ENCODE measurements at regions not wholly inside any gene's neighbourhood (a gene's known extent, or its start where the extent isn't known, plus 50 kb on each side); places are given as distances from the start of the nearest gene placed in this dataset.

DNA sequence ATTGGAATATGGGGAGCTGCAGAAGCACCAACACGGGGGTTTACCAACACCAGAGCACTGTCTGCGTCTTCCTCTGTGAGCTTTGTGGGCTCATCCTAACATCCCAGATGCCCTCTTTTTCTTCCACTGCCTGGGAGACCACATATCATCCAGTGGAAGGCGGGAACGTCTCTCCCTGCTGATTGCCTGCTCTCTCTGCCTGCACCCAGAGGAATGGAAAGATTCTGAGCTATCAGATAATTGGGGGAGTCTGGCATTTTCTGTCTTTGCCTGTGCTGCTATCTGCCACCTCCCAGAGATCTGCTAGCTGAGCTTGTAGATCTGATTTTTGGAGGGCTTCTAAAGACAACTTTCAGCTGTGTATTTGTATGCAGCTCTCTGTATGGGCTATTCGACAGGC lies 166.2 kb upstream of the PLXNA2 start:
- Histone ChIP-seq H3K9me3 (no peaks in the 10 kb centered on the region), H3K4me3 (no peak overlapping the region), H3K36me3 (replicated peaks) (no peaks in the 10 kb centered on the region), H3K27me3 (ENCODE audit: low read depth) (no peaks in the 10 kb centered on the region), H3K4me1 (no peaks in the 10 kb centered on the region)
- no peak for DNase-seq (ENCODE audit: low spot score in 2 of 2)
- in situ Hi-C loops (cut with MboI; ENCODE audit: low sequenced_read_pairs): no loop called here

DNA sequence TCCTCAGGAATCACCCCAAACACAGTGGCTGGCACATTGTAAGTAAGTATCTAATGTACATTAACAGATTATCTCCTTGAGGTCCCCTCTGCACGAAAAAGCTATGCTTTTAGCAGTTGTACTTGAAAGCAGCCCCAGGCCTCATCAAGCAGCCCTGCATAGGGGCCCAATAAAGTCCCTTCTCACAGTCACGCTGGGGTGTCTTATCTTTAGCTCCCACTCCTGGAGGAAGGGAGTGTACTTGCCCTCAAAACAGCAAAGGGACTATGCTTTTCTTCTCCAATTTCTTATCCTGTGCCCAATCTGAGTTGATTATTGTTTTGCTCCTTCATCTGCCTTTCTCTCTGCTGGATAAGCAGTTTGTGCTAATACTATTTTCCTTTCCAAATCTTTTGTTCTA lies 168.8 kb upstream of the PLXNA2 start:
- no peaks in the 10 kb centered on the region for H3K4me1 ChIP-seq
- H3K4me3 ChIP-seq: no peak overlapping the region
- no peak for DNase-seq (ENCODE audit: low spot score in 2 of 2)
- H3K9me3 ChIP-seq: no peaks in the 10 kb centered on the region
- H3K36me3 ChIP-seq (replicated peaks): no peaks in the 10 kb centered on the region
- in situ Hi-C loops (cut with MboI; ENCODE audit: low sequenced_read_pairs): no loop called here
- no peaks in the 10 kb centered on the region for H3K27me3 ChIP-seq (ENCODE audit: low read depth)

DNA sequence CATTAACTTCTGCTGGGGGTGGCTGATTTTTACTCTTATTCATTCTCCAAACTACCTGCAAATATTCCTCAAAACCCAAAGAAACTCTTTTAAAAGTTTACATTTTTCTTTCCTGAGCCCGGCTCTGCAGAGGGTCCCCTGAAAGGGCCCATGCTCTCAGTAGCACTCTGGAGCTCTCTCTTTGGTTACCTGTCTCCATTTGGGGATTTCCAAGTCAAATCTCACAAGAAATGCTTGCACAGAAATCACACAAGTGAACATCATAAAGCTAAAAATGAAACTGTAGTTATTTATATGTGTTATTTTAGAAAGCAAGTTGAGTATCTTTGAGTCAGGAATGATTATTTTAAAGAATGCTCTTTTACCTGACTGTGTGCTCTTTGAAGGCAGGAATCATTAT lies 174.5 kb upstream of the PLXNA2 start:
- Histone ChIP-seq H3K36me3 (replicated peaks) (no peaks in the 10 kb centered on the region), H3K9me3 (no peaks in the 10 kb centered on the region), H3K4me3 (no peak overlapping the region), H3K4me1 (no peaks in the 10 kb centered on the region), H3K27me3 (ENCODE audit: low read depth) (no peaks in the 10 kb centered on the region)
- DNase-seq (ENCODE audit: low spot score in 2 of 2): no peak
- in situ Hi-C loops (cut with MboI; ENCODE audit: low sequenced_read_pairs): no loop called here

- H3K27me3 ChIP-seq (ENCODE audit: low read depth): no peaks in the 10 kb centered on the region
- in situ Hi-C loops (cut with MboI; ENCODE audit: low sequenced_read_pairs): no loop called here
- no peaks in the 10 kb centered on the region for H3K4me1 ChIP-seq
- no peaks in the 10 kb centered on the region for H3K9me3 ChIP-seq
- H3K36me3 ChIP-seq (replicated peaks): no peaks in the 10 kb centered on the region
- no peak overlapping the region for H3K4me3 ChIP-seq
- no peak for DNase-seq (ENCODE audit: low spot score in 2 of 2)
Measured at GRCh38 chr1:208419746-208420420, 175.7 kb upstream of the PLXNA2 start.

GRCh38 chr1:208420696-208421095 lies 176.5 kb upstream of the PLXNA2 start:
- in situ Hi-C loops (cut with MboI; ENCODE audit: low sequenced_read_pairs): no loop called here
- H3K9me3 ChIP-seq: no peaks in the 10 kb centered on the region
- no peaks in the 10 kb centered on the region for H3K36me3 ChIP-seq (replicated peaks)
- DNase-seq (ENCODE audit: low spot score in 2 of 2): no peak
- no peaks in the 10 kb centered on the region for H3K4me1 ChIP-seq
- no peak overlapping the region for H3K4me3 ChIP-seq
- no peaks in the 10 kb centered on the region for H3K27me3 ChIP-seq (ENCODE audit: low read depth)

- H3K4me3 ChIP-seq: no peak overlapping the region
- H3K36me3 ChIP-seq (replicated peaks): no peaks in the 10 kb centered on the region
- no peaks in the 10 kb centered on the region for H3K27me3 ChIP-seq (ENCODE audit: low read depth)
- no peak for DNase-seq (ENCODE audit: low spot score in 2 of 2)
- in situ Hi-C loops (cut with MboI; ENCODE audit: low sequenced_read_pairs): no loop called here
- H3K9me3 ChIP-seq: no peaks in the 10 kb centered on the region
- no peaks in the 10 kb centered on the region for H3K4me1 ChIP-seq
Measured at GRCh38 chr1:208421486-208421885, 177.3 kb upstream of the PLXNA2 start.

- H3K9me3 ChIP-seq: no peaks in the 10 kb centered on the region
- no peaks in the 10 kb centered on the region for H3K36me3 ChIP-seq (replicated peaks)
- H3K4me1 ChIP-seq: no peaks in the 10 kb centered on the region
- no peaks in the 10 kb centered on the region for H3K27me3 ChIP-seq (ENCODE audit: low read depth)
- DNase-seq (ENCODE audit: low spot score in 2 of 2): no peak
- in situ Hi-C loops (cut with MboI; ENCODE audit: low sequenced_read_pairs): no loop called here
- no peak overlapping the region for H3K4me3 ChIP-seq
Measured at GRCh38 chr1:208423526-208423925, 179.3 kb upstream of the PLXNA2 start.

GRCh38 chr1:208425096-208425495 lies 180.9 kb upstream of the PLXNA2 start:
- H3K4me3 ChIP-seq: no peak overlapping the region
- no peaks in the 10 kb centered on the region for H3K27me3 ChIP-seq (ENCODE audit: low read depth)
- in situ Hi-C loops (cut with MboI; ENCODE audit: low sequenced_read_pairs): no loop called here
- H3K9me3 ChIP-seq: no peaks in the 10 kb centered on the region
- H3K4me1 ChIP-seq: no peaks in the 10 kb centered on the region
- no peaks in the 10 kb centered on the region for H3K36me3 ChIP-seq (replicated peaks)
- DNase-seq (ENCODE audit: low spot score in 2 of 2): no peak

DNA sequence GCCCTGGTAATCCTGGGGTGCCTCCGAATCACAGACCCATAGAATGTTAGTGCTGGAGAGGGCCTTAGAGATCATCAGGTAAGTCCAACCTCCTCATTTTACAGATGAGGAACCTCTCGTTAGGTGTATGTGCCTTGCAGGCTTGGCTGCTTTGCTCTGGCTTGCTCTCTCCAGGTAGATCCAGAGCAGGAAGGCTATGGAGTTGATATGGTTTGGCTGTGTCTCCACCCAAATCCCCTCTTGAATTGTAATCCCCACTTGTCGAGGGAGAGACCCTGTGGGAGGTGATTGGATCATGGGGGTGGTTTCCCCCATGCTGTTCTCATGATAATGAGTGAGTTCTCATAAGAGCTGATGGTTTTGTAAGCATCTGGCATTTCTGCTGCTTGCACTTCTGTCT lies 186.0 kb upstream of the PLXNA2 start:
- H3K4me1 ChIP-seq: no peaks in the 10 kb centered on the region
- H3K4me3 ChIP-seq: no peak overlapping the region
- H3K36me3 ChIP-seq (replicated peaks): no peaks in the 10 kb centered on the region
- in situ Hi-C loops (cut with MboI; ENCODE audit: low sequenced_read_pairs): no loop called here
- no peak for DNase-seq (ENCODE audit: low spot score in 2 of 2)
- no peaks in the 10 kb centered on the region for H3K9me3 ChIP-seq
- no peaks in the 10 kb centered on the region for H3K27me3 ChIP-seq (ENCODE audit: low read depth)

DNA sequence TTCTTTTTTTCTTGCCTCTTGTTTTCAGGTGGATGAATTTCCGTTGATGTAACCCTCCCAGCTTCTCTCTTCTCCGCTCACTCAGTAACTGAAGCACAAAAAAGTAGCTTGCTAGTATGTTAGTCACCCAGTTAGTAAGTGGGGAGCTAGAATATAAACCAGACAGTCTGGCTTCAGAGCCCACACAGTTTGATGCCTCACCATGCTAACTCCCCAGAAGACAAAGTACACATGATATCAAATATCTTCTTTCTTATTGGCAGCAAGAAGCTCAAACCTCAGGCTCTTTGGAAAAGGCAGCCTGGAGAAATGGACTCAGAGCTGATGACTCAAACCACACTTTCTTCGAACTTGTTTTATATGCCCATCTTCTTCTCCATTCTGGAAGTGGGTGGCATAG lies 187.5 kb upstream of the PLXNA2 start:
- H3K36me3 ChIP-seq (replicated peaks): no peaks in the 10 kb centered on the region
- DNase-seq (ENCODE audit: low spot score in 2 of 2): no peak
- no peaks in the 10 kb centered on the region for H3K9me3 ChIP-seq
- H3K27me3 ChIP-seq (ENCODE audit: low read depth): no peaks in the 10 kb centered on the region
- no peak overlapping the region for H3K4me3 ChIP-seq
- in situ Hi-C loops (cut with MboI; ENCODE audit: low sequenced_read_pairs): no loop called here
- no peaks in the 10 kb centered on the region for H3K4me1 ChIP-seq

DNA sequence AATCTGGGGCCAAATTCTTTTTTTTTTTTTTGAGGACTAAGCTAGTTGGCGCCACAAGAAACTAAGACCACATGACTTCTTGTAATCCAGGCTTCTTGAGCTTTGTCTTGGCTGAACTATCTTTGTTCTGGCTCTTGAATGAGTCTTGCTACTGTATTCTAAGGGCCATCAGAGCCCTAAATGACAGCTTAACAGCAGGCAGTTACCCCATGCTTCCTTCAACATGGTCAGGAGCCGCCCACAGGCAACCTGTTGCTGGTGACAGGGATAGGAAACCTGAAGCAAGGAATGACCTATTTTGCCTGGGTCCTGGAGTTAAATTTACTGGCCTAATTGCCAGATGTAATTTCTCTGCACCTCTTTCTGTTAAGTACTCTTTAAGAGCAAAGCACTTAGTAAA lies 188.2 kb upstream of the PLXNA2 start:
- DNase-seq (ENCODE audit: low spot score in 2 of 2): no peak
- in situ Hi-C loops (cut with MboI; ENCODE audit: low sequenced_read_pairs): no loop called here
- H3K9me3 ChIP-seq: no peaks in the 10 kb centered on the region
- no peak overlapping the region for H3K4me3 ChIP-seq
- no peaks in the 10 kb centered on the region for H3K27me3 ChIP-seq (ENCODE audit: low read depth)
- H3K4me1 ChIP-seq: no peaks in the 10 kb centered on the region
- no peaks in the 10 kb centered on the region for H3K36me3 ChIP-seq (replicated peaks)

DNA sequence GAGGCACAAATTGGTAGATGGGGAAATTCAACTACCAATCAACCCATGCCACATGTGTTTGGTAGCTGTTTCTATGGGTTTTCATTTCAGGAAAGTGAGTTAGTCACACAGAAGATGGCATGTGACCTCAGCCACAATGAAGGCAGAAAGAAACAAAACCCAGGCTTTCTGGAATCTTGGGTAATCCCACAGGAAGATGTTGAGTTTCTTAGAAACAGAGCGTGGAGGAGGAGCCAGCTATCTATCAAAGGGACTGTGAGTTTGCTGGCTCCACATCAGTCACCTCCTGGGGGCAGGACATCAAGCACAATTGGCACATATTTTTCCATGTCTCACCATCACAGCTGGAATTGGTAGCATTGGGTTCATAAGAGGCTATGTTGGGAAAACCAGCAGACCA lies 188.9 kb upstream of the PLXNA2 start:
- no peaks in the 10 kb centered on the region for H3K36me3 ChIP-seq (replicated peaks)
- no peaks in the 10 kb centered on the region for H3K27me3 ChIP-seq (ENCODE audit: low read depth)
- no peak overlapping the region for H3K4me3 ChIP-seq
- in situ Hi-C loops (cut with MboI; ENCODE audit: low sequenced_read_pairs): no loop called here
- no peaks in the 10 kb centered on the region for H3K9me3 ChIP-seq
- H3K4me1 ChIP-seq: no peaks in the 10 kb centered on the region
- no peak for DNase-seq (ENCODE audit: low spot score in 2 of 2)

GRCh38 chr1:208433971-208434370 lies 189.8 kb upstream of the PLXNA2 start:
- Histone ChIP-seq H3K9me3 (no peaks in the 10 kb centered on the region), H3K4me3 (no peak overlapping the region), H3K4me1 (no peaks in the 10 kb centered on the region), H3K27me3 (ENCODE audit: low read depth) (no peaks in the 10 kb centered on the region), H3K36me3 (replicated peaks) (no peaks in the 10 kb centered on the region)
- no peak for DNase-seq (ENCODE audit: low spot score in 2 of 2)
- in situ Hi-C loops (cut with MboI; ENCODE audit: low sequenced_read_pairs): no loop called here

DNA sequence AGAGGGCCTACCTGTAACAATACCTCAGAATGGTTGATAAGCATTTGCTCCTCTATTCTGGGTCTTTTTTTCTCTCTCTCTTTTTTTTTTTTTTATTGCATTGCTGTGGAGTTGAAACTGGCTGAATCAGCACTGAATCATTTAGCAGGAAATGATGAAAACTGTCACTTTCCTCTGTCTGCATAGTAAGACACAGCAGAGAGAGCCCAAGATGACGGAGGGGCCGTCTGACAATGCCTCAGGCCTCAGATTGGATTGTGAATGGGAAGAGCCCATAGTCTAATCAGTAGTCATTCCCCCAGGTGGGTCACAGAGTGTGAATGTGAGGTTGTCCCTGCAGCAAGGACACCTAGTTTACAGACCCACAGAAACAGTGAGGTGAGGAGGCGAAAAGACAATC lies 193.2 kb upstream of the PLXNA2 start:
- no peak for DNase-seq (ENCODE audit: low spot score in 2 of 2)

GRCh38 chr1:208438112-208438699 lies 194.0 kb upstream of the PLXNA2 start:
- H3K4me3 ChIP-seq: no peak overlapping the region
- in situ Hi-C loops (cut with MboI; ENCODE audit: low sequenced_read_pairs): no loop called here
- no peaks in the 10 kb centered on the region for H3K4me1 ChIP-seq
- no peak for DNase-seq (ENCODE audit: low spot score in 2 of 2)
- H3K36me3 ChIP-seq (replicated peaks): no peaks in the 10 kb centered on the region
- H3K9me3 ChIP-seq: no peaks in the 10 kb centered on the region
- no peaks in the 10 kb centered on the region for H3K27me3 ChIP-seq (ENCODE audit: low read depth)

More for the DNA sequence above, 193.2 kb upstream of the PLXNA2 start:
- Histone ChIP-seq H3K27me3 (ENCODE audit: low read depth) (no peaks in the 10 kb centered on the region), H3K9me3 (no peaks in the 10 kb centered on the region), H3K4me3 (no peak overlapping the region), H3K36me3 (replicated peaks) (no peaks in the 10 kb centered on the region), H3K4me1 (no peaks in the 10 kb centered on the region)
- in situ Hi-C loops (cut with MboI; ENCODE audit: low sequenced_read_pairs): no loop called here
